GM12874 (cell line): ENCODE measurements at regions not wholly inside any gene's neighbourhood (a gene's known extent, or its start where the extent isn't known, plus 50 kb on each side); places are given as distances from the start of the nearest gene placed in this dataset.

Source experiments
- CTCF ChIP-seq: IDR thresholded peaks from 2 replicates; pipeline ENCODE4 v1.5.1; 2011; ENCODE audit warnings: low read depth, mild to moderate bottlenecking, control low read depth, low read length, moderate library complexity; ENCODE audit not compliant: insufficient read depth

GRCh38 chr4:83810428-83810827 lies 274.5 kb downstream of the GPAT3 start:
- no peak for TF ChIP-seq CTCF

GRCh38 chr4:83809581-83809980 lies 273.7 kb downstream of the GPAT3 start:
- no peak for TF ChIP-seq CTCF

- TF ChIP-seq CTCF, result no peak
These were observed 257.6 kb downstream of the GPAT3 start for GRCh38 chr4:83793481-83793880.

- no peak for TF ChIP-seq CTCF
These were observed 250.0 kb downstream of the GPAT3 start for GRCh38 chr4:83785891-83786290.

- TF ChIP-seq CTCF, result no peak
These were observed 247.3 kb downstream of the GPAT3 start for GRCh38 chr4:83783215-83783614.

- TF ChIP-seq CTCF, result no peak
These were observed 246.7 kb downstream of the GPAT3 start for GRCh38 chr4:83782591-83782990.

GRCh38 chr4:83781434-83781833 lies 245.5 kb downstream of the GPAT3 start:
- TF ChIP-seq CTCF, result no peak
